Activated T-helper 2 cell treated with anti-CD3 and anti-CD28 coated beads, Interferon-gamma antibody, Interleukin-2, Interleukin-4, amounts not matched to agents 10 μg/mL and 5 μg/mL and 100 μg/mL, durations not matched to agents 14 hours and 24 hours and 36 hours (primary cell): ENCODE measurements at regions not wholly inside any gene's neighbourhood (a gene's known extent, or its start where the extent isn't known, plus 50 kb on each side); places are given as distances from the start of the nearest gene placed in this dataset.

Source experiments
- DNase-seq: peaks from one replicate; pipeline ENCODE4 v3.0.0; 2021; ENCODE audit warnings: low spot score
- H3K27ac Mint-ChIP-seq: one replicate; pipeline ENCODE4 v1.8.0; 2021; ENCODE audit warnings: mixed read lengths
- H3K27me3 Mint-ChIP-seq: one replicate; pipeline ENCODE4 v1.8.0; 2021; ENCODE audit warnings: low read depth, mixed read lengths
- H3K36me3 Mint-ChIP-seq: one replicate; pipeline ENCODE4 v1.8.0; 2021; ENCODE audit warnings: low read depth, mixed read lengths
- H3K4me1 Mint-ChIP-seq: one replicate; pipeline ENCODE4 v1.8.0; 2021; ENCODE audit warnings: low read depth, mixed read lengths
- H3K4me3 Mint-ChIP-seq: one replicate; pipeline ENCODE4 v1.8.0; 2021; ENCODE audit warnings: low read depth, mild to moderate bottlenecking, moderate library complexity, mixed read lengths
- H3K9me3 Mint-ChIP-seq: one replicate; pipeline ENCODE4 v1.8.0; 2021; ENCODE audit warnings: mixed read lengths
- intact Hi-C: fragments of 100-400 bp; cut with micrococcal nuclease; formaldehyde crosslinking; loops from one replicate; pipeline ENCODE4 v1.15.1; 2023

DNA sequence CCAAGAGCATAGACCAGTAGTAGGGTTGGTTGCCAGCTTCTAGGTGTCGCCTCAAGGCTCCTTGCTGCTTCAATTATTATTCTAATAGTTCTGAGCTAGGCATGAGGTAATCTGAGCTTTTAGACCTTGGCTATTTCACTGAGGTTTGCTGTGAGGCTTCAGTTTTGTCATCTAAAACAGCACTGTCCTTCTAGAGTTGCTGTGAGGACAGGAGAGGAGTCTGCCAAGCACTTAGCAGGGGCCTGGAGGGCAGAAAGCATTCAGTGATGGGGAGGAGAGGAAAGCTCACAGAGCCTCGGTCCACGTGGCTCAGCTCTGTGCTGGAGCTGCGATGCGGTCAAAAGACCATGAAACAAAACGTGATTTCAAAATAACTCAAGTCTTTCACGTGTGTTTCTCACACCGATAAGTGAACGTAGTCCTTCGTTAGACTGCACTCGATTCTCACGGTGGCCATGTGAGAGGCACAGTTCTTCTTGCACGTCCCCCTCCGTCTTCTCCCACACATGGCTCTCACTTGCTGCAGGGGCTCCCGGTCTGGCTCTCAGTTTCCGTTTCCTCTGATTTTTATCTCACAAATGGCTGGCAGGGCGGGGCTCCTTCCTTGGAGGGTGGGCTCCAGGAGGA, 113.7 kb downstream of the B3GNT2 start:
- peak overlapping the region; percentile 78 for H3K27ac Mint-ChIP-seq
- peaks cover 71% of the 10 kb centered on the region for H3K4me1 Mint-ChIP-seq

DNA sequence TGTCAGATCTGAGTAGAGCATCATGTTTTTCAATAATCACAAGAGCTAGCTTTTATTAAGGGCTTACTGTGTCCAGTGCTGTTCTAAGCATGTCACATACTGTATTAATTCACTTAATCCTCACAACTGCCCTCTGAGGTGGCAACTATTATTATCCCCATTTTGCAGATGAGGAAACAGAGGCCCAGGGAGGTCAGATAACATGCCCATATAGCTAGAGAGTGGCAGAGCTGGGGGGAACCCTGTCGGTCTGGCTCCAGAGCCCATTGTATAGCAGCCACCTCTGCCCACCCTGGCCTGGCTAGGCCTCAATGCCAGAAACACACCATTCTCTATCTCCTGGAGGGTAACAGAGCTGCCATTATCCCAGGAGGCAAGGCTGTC, 113.2 kb downstream of the B3GNT2 start:
- intact Hi-C loops: loop anchor here (5.0 kb wide), 2 partner anchors 398 to 1278 kb away; partner anchors contain the start of genes EHBP1, MDH1 and WDPCP
- H3K27me3 Mint-ChIP-seq: no peaks in the 10 kb centered on the region
- no peak overlapping the region for H3K27ac Mint-ChIP-seq
- no peak overlapping the region for H3K4me3 Mint-ChIP-seq
- no peak for DNase-seq
- no peaks in the 10 kb centered on the region for H3K9me3 Mint-ChIP-seq
- no peaks in the 10 kb centered on the region for H3K36me3 Mint-ChIP-seq
- H3K4me1 Mint-ChIP-seq: peaks cover 71% of the 10 kb centered on the region

More for the DNA sequence above, 113.7 kb downstream of the B3GNT2 start:
- intact Hi-C loops: loop anchor here (5.0 kb wide), 2 partner anchors 398 to 1278 kb away; partner anchors contain the start of genes EHBP1, MDH1 and WDPCP
- peak; percentile 12 for DNase-seq
- H3K4me3 Mint-ChIP-seq: peak overlapping the region; percentile 24
- no peaks in the 10 kb centered on the region for H3K36me3 Mint-ChIP-seq
- H3K9me3 Mint-ChIP-seq: no peaks in the 10 kb centered on the region
- no peaks in the 10 kb centered on the region for H3K27me3 Mint-ChIP-seq

DNA sequence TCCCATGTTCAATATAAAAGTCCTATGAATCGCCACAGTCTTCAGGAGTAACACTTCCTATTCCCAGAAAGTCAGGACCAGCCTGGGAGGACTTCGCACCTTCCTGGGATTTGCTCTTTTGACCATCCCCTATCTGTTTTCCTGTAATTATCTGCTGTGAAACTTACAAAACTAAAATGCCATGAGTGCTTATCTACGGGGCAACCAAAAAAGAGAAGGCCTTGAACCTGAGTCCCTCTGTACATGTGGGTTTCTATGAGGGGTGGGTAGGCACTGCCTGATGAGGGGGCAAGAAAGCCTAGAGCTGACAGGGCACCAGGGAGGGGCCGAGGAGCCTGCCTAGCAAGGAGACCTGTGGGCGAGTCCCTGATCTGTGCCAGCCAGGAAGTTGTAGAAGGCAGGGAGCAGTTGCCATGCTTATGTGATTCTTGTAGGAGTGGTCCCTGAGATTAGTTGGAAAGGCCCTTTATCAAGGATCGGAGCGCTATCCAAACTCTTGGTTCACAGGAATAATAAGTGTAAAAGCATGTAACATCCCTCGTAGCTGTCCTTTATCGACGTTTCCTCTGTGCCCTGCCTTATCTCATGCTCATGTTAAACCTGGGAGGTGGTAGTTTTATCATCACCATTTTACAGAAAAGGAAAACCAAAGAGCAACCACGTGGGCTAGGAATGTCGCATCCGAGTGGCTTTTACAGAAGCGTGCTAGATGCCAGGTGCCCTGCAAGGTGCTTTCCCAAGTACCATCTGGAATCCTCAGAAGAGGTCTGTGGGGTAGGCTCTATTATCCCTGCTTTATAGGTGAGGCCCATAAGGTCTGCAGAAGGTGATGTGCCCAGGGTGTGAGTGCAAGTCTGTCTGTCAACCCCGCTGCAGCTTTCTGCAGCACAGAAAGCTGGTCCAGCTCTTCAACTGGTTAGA, 111.8 kb downstream of the B3GNT2 start:
- no peak for DNase-seq
- Mint-ChIP-seq H3K36me3 (no peaks in the 10 kb centered on the region), H3K27me3 (no peaks in the 10 kb centered on the region), H3K4me3 (no peak overlapping the region), H3K9me3 (no peaks in the 10 kb centered on the region), H3K4me1 (peaks cover 74% of the 10 kb centered on the region), H3K27ac (peak overlapping the region; percentile 88)
- intact Hi-C loops: loop anchor here (5.0 kb wide), 2 partner anchors 400 to 1280 kb away; partner anchors contain the start of genes EHBP1, MDH1 and WDPCP

DNA sequence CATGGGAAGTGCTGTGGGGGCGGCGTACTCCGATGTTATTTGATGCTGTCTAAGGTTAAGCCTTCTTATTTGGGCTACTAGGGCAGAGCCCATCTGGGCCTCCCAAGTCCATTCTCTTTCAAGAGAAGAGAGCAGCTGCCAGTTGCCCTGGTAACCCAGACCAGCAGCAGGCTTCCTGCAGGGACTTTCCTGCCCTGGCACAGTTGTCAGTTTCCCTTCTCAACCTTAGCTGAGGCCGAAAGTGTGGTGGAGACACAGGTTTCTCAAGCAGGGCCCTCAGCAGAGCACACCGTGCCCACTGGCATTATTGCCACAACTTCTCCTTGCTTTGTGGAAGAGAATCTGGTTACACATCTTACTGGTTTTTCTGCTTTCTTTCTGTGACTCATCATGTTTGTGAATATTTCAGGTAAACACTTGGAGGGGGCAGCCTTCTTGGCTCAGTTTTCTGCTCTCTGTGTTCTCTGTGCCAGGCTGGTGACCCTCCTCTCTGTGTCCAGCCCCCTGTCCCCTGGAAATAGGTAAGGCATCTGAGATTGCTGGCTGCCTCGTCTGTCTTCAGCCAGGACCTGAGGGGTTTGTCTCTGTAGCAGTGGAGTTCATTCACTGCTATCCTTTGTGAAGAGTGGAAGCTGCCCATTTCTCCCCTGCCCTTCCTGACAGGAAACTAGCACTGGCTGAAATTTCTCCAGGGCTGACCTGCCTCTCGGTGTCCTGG, 111.0 kb downstream of the B3GNT2 start:
- intact Hi-C loops: loop anchor here (1.0 to 5.0 kb wide), 3 partner anchors 105 to 1280 kb away; partner anchors contain the start of genes EHBP1, MDH1 and WDPCP
- DNase-seq: peak; percentile 25
- Mint-ChIP-seq H3K4me3 (no peak overlapping the region), H3K4me1 (peaks cover 78% of the 10 kb centered on the region), H3K27me3 (peaks cover 2% of the 10 kb centered on the region), H3K27ac (peak overlapping the region; percentile 88), H3K9me3 (no peaks in the 10 kb centered on the region), H3K36me3 (no peaks in the 10 kb centered on the region)

DNA sequence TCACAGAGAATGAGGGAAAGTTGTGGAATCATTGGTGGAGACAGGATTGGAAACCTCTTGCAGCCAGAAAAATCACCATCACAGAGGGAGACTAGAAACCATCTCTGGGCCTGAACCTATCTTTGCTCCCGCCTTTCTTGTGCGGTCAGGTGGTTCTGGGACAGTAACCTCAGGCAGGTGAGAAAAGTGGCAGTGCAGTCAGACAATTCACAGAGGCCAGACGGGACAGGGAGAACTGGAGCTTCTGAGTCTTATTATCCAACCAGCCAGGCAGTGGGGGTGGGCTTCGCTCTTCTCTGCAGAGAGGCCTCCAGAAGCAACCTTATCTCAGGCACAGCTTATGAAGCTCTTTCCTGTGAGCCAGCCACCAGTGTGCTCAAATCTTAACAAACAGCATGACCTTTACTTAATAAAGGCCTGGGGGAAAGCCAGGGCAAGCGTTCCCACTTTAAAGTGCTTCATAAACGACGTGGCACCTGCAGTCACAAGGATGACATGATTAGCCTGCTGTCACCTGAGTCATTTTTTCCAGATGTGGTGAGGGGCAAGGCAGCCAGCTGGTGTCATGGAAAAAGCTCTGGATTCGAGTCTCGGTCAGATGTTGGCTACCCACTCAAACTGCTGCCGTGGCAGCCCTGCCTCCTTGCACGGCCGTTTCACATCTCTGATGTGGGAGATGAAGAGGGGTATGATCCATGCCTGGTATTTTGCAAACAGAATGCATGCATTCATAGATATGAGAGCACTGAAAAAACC, 109.7 kb downstream of the B3GNT2 start:
- H3K27me3 Mint-ChIP-seq: peaks cover 2% of the 10 kb centered on the region
- no peaks in the 10 kb centered on the region for H3K9me3 Mint-ChIP-seq
- H3K36me3 Mint-ChIP-seq: no peaks in the 10 kb centered on the region
- intact Hi-C loops: loop anchor here (1.0 to 5.0 kb wide), 5 partner anchors 15 to 1282 kb away; partner anchors contain the start of genes EHBP1, MDH1 and WDPCP
- H3K4me3 Mint-ChIP-seq: peak overlapping the region; percentile 23
- peak; percentile 29 for DNase-seq
- H3K4me1 Mint-ChIP-seq: peaks cover 72% of the 10 kb centered on the region
- H3K27ac Mint-ChIP-seq: peak overlapping the region; percentile 94

DNA sequence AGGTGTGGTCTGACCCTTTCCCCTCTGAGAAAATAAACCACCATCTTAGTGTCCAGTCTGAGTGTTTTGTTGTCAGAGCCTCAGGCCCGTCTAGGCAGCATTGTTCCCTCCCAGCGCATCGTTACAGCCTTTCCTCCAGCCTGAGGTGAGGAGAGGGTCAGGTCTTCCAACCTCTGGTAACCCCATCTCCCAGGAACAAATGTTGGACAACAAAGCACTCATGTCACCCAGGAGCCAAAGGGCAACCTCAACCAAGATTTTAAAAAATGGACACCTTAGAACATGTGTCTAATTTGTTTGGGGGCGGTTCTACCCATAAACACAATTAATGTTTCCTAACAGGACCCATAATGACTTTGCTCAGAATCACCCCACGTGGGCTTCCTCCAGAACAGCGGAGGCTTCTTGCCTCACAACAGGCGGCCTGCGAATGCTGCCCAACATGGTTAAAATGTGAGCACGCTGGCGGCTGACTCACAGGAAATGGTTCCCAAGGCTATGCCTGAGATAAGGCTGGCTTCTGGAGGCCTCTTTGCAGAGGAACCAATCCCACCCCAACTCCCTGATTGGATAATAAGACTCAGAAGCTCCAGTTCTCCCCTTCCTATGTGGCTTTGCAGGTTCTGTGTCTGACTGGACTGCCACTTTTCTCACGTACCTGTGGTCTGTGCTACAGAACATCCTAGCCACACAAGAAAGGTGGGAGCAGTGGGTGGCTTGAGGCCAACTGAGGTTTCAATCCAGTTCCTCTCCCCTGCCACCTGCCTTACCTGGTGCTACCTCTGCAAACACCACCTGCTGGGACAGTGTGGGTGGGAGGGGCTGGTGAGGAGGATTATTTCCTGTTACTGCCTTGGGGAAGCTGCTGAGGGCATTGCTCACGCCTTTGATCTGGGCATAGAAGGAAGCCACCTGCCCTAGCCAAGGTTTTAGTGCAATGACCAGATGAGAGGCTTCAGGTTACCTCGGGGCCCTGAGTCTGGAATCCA, 108.8 kb downstream of the B3GNT2 start:
- Mint-ChIP-seq H3K36me3 (no peaks in the 10 kb centered on the region), H3K27me3 (peaks cover 2% of the 10 kb centered on the region), H3K9me3 (no peaks in the 10 kb centered on the region), H3K27ac (peak overlapping the region; percentile 94), H3K4me3 (peak overlapping the region; percentile 37), H3K4me1 (peaks cover 63% of the 10 kb centered on the region)
- intact Hi-C loops: loop anchor here (1.0 to 5.0 kb wide), 4 partner anchors 16 to 1283 kb away; partner anchors contain the start of genes EHBP1, MDH1 and WDPCP
- peak; percentile 16 for DNase-seq

DNA sequence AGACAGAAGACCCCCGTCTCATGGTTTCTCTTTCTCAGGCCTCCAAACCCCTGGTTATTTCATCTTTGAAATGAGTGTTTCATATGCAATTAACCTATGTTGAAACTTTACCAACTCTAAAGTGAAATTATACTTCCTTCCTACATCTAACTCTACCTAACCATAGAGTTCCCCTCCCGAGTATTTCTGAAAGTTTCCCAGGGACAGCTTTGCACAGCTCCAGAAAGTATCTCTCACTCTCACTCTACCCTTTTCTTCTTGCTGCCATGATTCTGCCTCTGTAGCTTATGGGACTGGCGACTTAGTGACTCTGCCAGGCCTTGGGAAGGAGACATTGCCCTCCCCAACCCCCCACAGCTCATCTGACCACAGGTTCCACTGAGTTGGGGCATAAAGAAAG, 107.9 kb downstream of the B3GNT2 start:
- H3K36me3 Mint-ChIP-seq: no peaks in the 10 kb centered on the region
- peaks cover 2% of the 10 kb centered on the region for H3K27me3 Mint-ChIP-seq
- DNase-seq: no peak
- H3K4me3 Mint-ChIP-seq: no peak overlapping the region
- H3K27ac Mint-ChIP-seq: peak overlapping the region; percentile 94
- intact Hi-C loops: loop anchor here (2.0 kb wide), 1 partner anchor 17 kb away; no protein-coding TSS in a partner anchor
- H3K9me3 Mint-ChIP-seq: no peaks in the 10 kb centered on the region
- H3K4me1 Mint-ChIP-seq: peaks cover 54% of the 10 kb centered on the region

DNA sequence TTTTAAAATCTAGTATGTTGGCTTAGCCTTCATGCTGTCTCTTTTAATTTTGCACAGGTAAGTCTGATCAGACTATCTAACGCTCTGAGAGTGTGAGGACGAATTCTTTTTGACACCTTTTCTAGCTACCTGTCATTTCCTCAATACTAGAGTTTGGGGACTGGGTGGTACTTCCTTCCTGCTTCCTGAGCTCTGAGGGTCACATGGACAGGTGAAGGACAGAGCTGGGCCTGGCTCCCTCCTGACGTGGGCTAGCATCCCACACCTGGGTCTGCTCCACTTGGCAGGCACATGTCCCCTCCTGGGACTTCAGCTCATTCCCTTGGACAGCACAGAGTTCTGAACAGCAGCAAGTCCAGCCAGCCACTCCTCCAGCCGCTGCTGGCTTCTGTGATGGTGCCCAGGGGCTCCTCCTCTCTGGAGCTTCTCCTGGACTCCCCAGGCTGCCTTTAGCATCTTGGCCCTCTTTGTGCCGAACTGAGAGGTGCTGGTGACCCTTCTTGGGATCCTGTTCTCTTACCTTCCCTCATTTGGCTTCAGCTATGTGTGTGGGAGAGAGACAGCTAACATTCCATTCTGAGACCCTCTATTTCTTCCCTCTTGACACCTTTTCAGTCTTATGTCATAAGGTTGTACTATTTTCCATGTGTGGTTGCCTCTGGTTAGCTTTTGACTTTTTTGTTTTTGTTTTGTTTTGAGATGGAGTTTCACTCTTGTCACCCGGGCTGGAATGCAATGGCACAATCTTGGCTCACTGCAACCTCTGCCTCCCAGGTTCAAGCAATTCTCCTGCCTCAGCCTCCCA, 106.9 kb downstream of the B3GNT2 start:
- Mint-ChIP-seq H3K27ac (peak overlapping the region; percentile 29), H3K9me3 (no peaks in the 10 kb centered on the region), H3K4me3 (no peak overlapping the region), H3K27me3 (peaks cover 2% of the 10 kb centered on the region), H3K4me1 (peaks cover 49% of the 10 kb centered on the region), H3K36me3 (no peaks in the 10 kb centered on the region)
- DNase-seq: no peak
- intact Hi-C loops: no loop called here

DNA sequence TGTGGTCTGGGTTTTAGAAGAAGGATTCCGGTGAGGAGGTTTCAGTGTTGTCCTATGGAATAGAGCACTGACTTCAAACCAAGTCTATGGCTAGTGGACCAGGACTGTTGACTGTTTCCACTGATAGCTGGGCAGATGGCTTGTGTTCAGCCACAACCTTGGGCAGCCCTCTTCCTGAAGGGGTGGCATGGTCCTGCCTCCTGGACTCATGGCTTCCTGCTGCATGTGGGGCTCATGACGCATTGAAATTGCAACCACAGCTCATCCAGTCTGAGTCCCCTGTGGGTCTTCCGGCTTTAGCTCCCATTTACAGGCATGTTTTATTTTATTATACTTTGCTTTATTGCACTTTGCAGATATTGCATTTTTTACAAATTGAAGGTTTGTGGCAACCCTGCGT, 105.0 kb downstream of the B3GNT2 start:
- Mint-ChIP-seq H3K27ac (no peak overlapping the region), H3K4me3 (no peak overlapping the region), H3K27me3 (peaks cover 2% of the 10 kb centered on the region), H3K4me1 (peaks cover 36% of the 10 kb centered on the region), H3K36me3 (no peaks in the 10 kb centered on the region), H3K9me3 (no peaks in the 10 kb centered on the region)
- no peak for DNase-seq
- intact Hi-C loops: no loop called here

DNA sequence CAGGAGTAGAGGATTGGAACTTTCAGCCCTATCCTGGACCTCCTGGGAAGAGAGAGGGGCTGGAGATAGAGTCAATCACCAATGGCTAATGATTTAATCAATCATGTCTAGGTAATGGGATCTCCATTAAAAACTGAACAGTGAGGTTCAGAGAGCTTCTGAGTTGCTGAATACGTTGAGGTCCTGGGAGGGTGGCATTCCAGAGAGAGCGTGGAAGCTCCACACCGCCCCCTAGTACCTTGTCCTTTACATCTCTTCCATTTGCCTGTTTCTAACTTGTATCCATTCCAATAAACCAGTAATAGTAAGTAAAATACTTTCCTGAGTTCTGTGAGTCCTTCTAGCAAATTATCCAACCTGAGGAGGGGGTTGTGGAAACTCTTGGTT, 101.7 kb downstream of the B3GNT2 start:
- intact Hi-C loops: no loop called here
- Mint-ChIP-seq H3K4me1 (peaks cover 7% of the 10 kb centered on the region), H3K27me3 (peaks cover 2% of the 10 kb centered on the region), H3K4me3 (no peak overlapping the region), H3K9me3 (no peaks in the 10 kb centered on the region), H3K27ac (no peak overlapping the region), H3K36me3 (no peaks in the 10 kb centered on the region)
- DNase-seq: no peak
